ENCODE measurements at regions not wholly inside any gene's neighbourhood (a gene's known extent, or its start where the extent isn't known, plus 50 kb on each side); places are given as distances from the start of the nearest gene placed in this dataset.

DNA sequence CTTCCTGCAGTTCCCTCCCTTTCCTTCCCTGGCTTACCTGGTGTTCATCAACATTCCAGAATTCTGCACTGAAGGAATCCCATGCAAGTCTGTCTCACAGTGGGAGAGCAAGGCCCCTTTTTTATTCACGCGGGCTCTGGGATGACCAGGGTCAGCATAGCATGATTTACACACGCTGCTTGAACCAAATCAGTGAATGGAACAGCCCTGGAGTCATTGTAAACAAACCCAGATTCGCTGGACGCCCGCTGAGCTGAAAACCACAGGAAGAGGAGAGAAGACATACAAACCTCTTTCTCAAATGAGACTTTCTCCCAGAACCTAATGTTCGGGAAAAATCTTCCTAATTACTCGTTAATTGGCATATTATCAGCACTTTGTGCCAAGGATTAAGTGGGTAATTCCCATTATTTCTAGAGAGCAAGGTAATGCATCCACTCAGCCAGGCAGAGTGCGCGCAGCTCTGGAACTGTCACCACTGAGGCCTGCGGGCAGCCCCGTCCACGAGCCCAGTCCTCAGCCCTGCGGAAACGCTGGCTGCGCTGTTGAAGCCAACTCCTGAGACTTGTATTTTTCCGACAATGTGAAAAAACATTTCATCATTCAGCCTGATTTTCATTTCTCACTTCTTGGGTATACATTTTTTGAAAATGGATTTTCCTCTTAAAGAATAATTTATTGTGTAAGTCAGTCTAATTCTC, 140.0 kb downstream of the ETS2 start:
- Histone ChIP-seq H3K27me3 (replicated peaks in 1 of 7) (no peaks in the 10 kb centered on the region), H3K9me3 (peaks cover 0 to 13% (median 2%) of the 10 kb centered on the region in 8 donors), H3K4me1 (no peaks in the 10 kb centered on the region), H3K4me3 (no peak overlapping the region), H3K36me3 (no peaks in the 10 kb centered on the region), H3K27ac (no peak overlapping the region)
- intact Hi-C loops (cut with DNase I; ENCODE audit: low total_unique reads): no loop called here
- TF ChIP-seq, protein P1, sequence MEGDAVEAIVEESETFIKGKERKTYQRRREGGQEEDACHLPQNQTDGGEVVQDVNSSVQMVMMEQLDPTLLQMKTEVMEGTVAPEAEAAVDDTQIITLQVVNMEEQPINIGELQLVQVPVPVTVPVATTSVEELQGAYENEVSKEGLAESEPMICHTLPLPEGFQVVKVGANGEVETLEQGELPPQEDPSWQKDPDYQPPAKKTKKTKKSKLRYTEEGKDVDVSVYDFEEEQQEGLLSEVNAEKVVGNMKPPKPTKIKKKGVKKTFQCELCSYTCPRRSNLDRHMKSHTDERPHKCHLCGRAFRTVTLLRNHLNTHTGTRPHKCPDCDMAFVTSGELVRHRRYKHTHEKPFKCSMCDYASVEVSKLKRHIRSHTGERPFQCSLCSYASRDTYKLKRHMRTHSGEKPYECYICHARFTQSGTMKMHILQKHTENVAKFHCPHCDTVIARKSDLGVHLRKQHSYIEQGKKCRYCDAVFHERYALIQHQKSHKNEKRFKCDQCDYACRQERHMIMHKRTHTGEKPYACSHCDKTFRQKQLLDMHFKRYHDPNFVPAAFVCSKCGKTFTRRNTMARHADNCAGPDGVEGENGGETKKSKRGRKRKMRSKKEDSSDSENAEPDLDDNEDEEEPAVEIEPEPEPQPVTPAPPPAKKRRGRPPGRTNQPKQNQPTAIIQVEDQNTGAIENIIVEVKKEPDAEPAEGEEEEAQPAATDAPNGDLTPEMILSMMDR (IDR thresholded peaks at IDR 0.05 in 8 of 11, conservative IDR thresholded peaks at IDR 0.05 in 3 of 11): no peak
- TF ChIP-seq POLR2A (IDR thresholded peaks at IDR 0.05): no peak
- no peak for TF ChIP-seq POLR2AphosphoS5 (IDR thresholded peaks at IDR 0.05)
- DNase-seq: no peak
- 81 to 91% (median 86%) methylated on average over 17 of the region's 17 CpGs for WGBS, 5 donors

- Histone ChIP-seq H3K36me3 (no peaks in the 10 kb centered on the region), H3K9me3 (peaks cover 0 to 7% (median 0%) of the 10 kb centered on the region in 8 donors), H3K4me3 (no peak overlapping the region), H3K4me1 (no peaks in the 10 kb centered on the region), H3K27ac (no peak overlapping the region), H3K27me3 (replicated peaks in 1 of 7) (no peaks in the 10 kb centered on the region)
- intact Hi-C loops (cut with DNase I; ENCODE audit: low total_unique reads): no loop called here
- DNase-seq: no peak
- WGBS, 5 donors: 83 to 92% (median 89%) methylated on average over 12 to 14 of the region's 14 CpGs
- TF ChIP-seq POLR2AphosphoS5 (IDR thresholded peaks at IDR 0.05): no peak
- no peak for TF ChIP-seq POLR2A (IDR thresholded peaks at IDR 0.05)
- TF ChIP-seq, protein P1 (IDR thresholded peaks at IDR 0.05 in 8 of 11, conservative IDR thresholded peaks at IDR 0.05 in 3 of 11): no peak
These were observed 139.2 kb downstream of the ETS2 start for GRCh38 chr21:38944903-38945302.

- H3K4me3 ChIP-seq: no peak overlapping the region
- no peaks in the 10 kb centered on the region for H3K4me1 ChIP-seq
- 90 to 95% (median 94%) methylated on average over 11 of the region's 11 CpGs for whole genome bisulfite sequencing, 5 donors
- no peaks in the 10 kb centered on the region for H3K27me3 ChIP-seq (replicated peaks in 1 of 7)
- no peak overlapping the region for H3K27ac ChIP-seq
- no peak for DNase-seq
- TF ChIP-seq, protein P1 (IDR thresholded peaks at IDR 0.05 in 8 of 11, conservative IDR thresholded peaks at IDR 0.05 in 3 of 11): no peak
- TF ChIP-seq POLR2A (IDR thresholded peaks at IDR 0.05): no peak
- no peak for TF ChIP-seq POLR2AphosphoS5 (IDR thresholded peaks at IDR 0.05)
- intact Hi-C loops (cut with DNase I; ENCODE audit: low total_unique reads): no loop called here
- H3K9me3 ChIP-seq: peaks cover 0 to 2% (median 0%) of the 10 kb centered on the region in 8 donors
- no peaks in the 10 kb centered on the region for H3K36me3 ChIP-seq
These were observed 138.7 kb downstream of the ETS2 start for GRCh38 chr21:38944402-38944801.

DNA sequence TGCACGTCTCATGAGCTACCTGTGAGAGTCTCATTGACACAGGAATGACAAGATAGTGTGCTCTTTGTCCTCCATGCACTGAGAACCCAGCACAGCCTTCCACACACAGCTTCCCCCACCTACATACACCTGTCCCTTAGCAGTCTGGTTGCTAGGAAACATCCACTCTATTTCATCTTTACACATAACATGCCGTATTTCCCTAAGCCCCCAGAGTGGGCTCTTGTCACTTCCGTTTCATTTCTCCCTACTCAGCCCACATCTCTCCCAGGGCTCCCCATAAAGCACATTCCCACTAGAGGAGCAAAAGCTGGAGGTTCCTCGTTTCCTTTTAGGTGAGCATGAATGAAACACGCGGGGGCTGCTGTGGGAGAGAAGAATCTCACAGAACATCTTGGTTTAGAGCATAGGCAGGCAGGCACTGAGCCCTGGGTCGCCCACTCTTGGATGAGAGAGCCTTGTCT, 137.1 kb downstream of the ETS2 start:
- 89 to 94% (median 90%) methylated on average over 7 of the region's 7 CpGs for WGBS, 5 donors
- Histone ChIP-seq H3K27ac (no peak overlapping the region), H3K9me3 (no peaks in the 10 kb centered on the region), H3K4me3 (no peak overlapping the region), H3K27me3 (replicated peaks in 1 of 7) (no peaks in the 10 kb centered on the region), H3K4me1 (peaks cover 0 to 8% (median 0%) of the 10 kb centered on the region in 6 donors), H3K36me3 (no peaks in the 10 kb centered on the region)
- TF ChIP-seq, protein P1 (IDR thresholded peaks at IDR 0.05 in 8 of 11, conservative IDR thresholded peaks at IDR 0.05 in 3 of 11): no peak
- no peak for TF ChIP-seq POLR2A (IDR thresholded peaks at IDR 0.05)
- TF ChIP-seq POLR2AphosphoS5 (IDR thresholded peaks at IDR 0.05): no peak
- DNase-seq: no peak
- intact Hi-C loops (cut with DNase I; ENCODE audit: low total_unique reads): no loop called here
